ENCODE measurements at regions not wholly inside any gene's neighbourhood (a gene's known extent, or its start where the extent isn't known, plus 50 kb on each side); places are given as distances from the start of the nearest gene placed in this dataset.

- no peak for TF ChIP-seq CTCF (IDR thresholded peaks at IDR 0.05; ENCODE audit: low read length)
- no peak for TF ChIP-seq EZH2phosphoT487 (IDR thresholded peaks at IDR 0.05; ENCODE audit: low read length)
- TF ChIP-seq EZH2 (optimal IDR thresholded peaks at IDR 0.05; ENCODE audit: low read depth, low read length) = no peak
- Histone ChIP-seq H3K9me3 (replicated peaks; ENCODE audit: insufficient read depth, low read length) (no peaks in the 10 kb centered on the region), H2AFZ (ENCODE audit: low read length) (no peak overlapping the region), H3K9me2 (replicated peaks; ENCODE audit: insufficient read depth, low read length) (no peaks in the 10 kb centered on the region), H3K4me1 (ENCODE audit: low read length) (no peaks in the 10 kb centered on the region), H3K36me3 (replicated peaks; ENCODE audit: insufficient read depth, low read length) (no peaks in the 10 kb centered on the region), H3K4me3 (ENCODE audit: low read length) (no peak overlapping the region), H3K27me3 (replicated peaks; ENCODE audit: insufficient read depth, low read length) (no peaks in the 10 kb centered on the region), H3F3A (ENCODE audit: insufficient read depth, low read length) (no peaks in the 10 kb centered on the region), H3K9ac (ENCODE audit: low read length) (no peak overlapping the region), H4K20me1 (ENCODE audit: insufficient read depth, low read length) (no peaks in the 10 kb centered on the region), H3K4me2 (ENCODE audit: low read depth, low read length) (no peak overlapping the region), H3K27ac (ENCODE audit: low read length) (no peak overlapping the region), H3K79me2 (ENCODE audit: low read length) (no peaks in the 10 kb centered on the region)
- no peak for DNase-seq
Measured at GRCh38 chr3:178302966-178303930, 233.0 kb upstream of the KCNMB2 start.

- Histone ChIP-seq H2AFZ (ENCODE audit: low read length) (no peak overlapping the region), H3K79me2 (ENCODE audit: low read length) (no peaks in the 10 kb centered on the region), H3K27ac (ENCODE audit: low read length) (no peak overlapping the region), H3K9me3 (replicated peaks; ENCODE audit: insufficient read depth, low read length) (no peaks in the 10 kb centered on the region), H3K4me1 (ENCODE audit: low read length) (no peaks in the 10 kb centered on the region), H4K20me1 (ENCODE audit: insufficient read depth, low read length) (no peaks in the 10 kb centered on the region), H3K4me2 (ENCODE audit: low read depth, low read length) (no peak overlapping the region), H3K4me3 (ENCODE audit: low read length) (no peak overlapping the region), H3K36me3 (replicated peaks; ENCODE audit: insufficient read depth, low read length) (no peaks in the 10 kb centered on the region), H3K9me2 (replicated peaks; ENCODE audit: insufficient read depth, low read length) (no peaks in the 10 kb centered on the region), H3K9ac (ENCODE audit: low read length) (no peak overlapping the region), H3F3A (ENCODE audit: insufficient read depth, low read length) (no peaks in the 10 kb centered on the region), H3K27me3 (replicated peaks; ENCODE audit: insufficient read depth, low read length) (no peaks in the 10 kb centered on the region)
- DNase-seq = no peak
- no peak for TF ChIP-seq EZH2phosphoT487 (IDR thresholded peaks at IDR 0.05; ENCODE audit: low read length)
- no peak for TF ChIP-seq EZH2 (optimal IDR thresholded peaks at IDR 0.05; ENCODE audit: low read depth, low read length)
- TF ChIP-seq CTCF (IDR thresholded peaks at IDR 0.05; ENCODE audit: low read length) = no peak
Measured at GRCh38 chr3:178304758-178305467, 231.3 kb upstream of the KCNMB2 start.

- TF ChIP-seq EZH2 (optimal IDR thresholded peaks at IDR 0.05; ENCODE audit: low read depth, low read length) (no peak), EZH2phosphoT487 (IDR thresholded peaks at IDR 0.05; ENCODE audit: low read length) (no peak), CTCF (IDR thresholded peaks at IDR 0.05; ENCODE audit: low read length) (no peak)
- Histone ChIP-seq H3K36me3 (replicated peaks; ENCODE audit: insufficient read depth, low read length) (no peaks in the 10 kb centered on the region), H3K9me3 (replicated peaks; ENCODE audit: insufficient read depth, low read length) (no peaks in the 10 kb centered on the region), H3K27me3 (replicated peaks; ENCODE audit: insufficient read depth, low read length) (no peaks in the 10 kb centered on the region), H3K4me3 (ENCODE audit: low read length) (no peak overlapping the region), H3F3A (ENCODE audit: insufficient read depth, low read length) (no peaks in the 10 kb centered on the region), H2AFZ (ENCODE audit: low read length) (no peak overlapping the region), H3K4me1 (ENCODE audit: low read length) (no peaks in the 10 kb centered on the region), H3K9me2 (replicated peaks; ENCODE audit: insufficient read depth, low read length) (no peaks in the 10 kb centered on the region), H3K27ac (ENCODE audit: low read length) (no peak overlapping the region), H4K20me1 (ENCODE audit: insufficient read depth, low read length) (no peaks in the 10 kb centered on the region), H3K9ac (ENCODE audit: low read length) (no peak overlapping the region), H3K4me2 (ENCODE audit: low read depth, low read length) (no peak overlapping the region), H3K79me2 (ENCODE audit: low read length) (no peaks in the 10 kb centered on the region)
- DNase-seq = no peak
Measured at GRCh38 chr3:178306432-178307115, 229.7 kb upstream of the KCNMB2 start.

Data from MM.1S (cell line).